Myocyte (in vitro differentiated cells): ENCODE measurements at regions not wholly inside any gene's neighbourhood (a gene's known extent, or its start where the extent isn't known, plus 50 kb on each side); places are given as distances from the start of the nearest gene placed in this dataset.
A peak's percentile ranks its signal among the peaks of the same experiment; 100 is the strongest.

Source experiments
- DNase-seq: peaks from one replicate; pipeline ENCODE4 v3.0.0-alpha.2; 2012; ENCODE audit warnings: low read depth

DNA sequence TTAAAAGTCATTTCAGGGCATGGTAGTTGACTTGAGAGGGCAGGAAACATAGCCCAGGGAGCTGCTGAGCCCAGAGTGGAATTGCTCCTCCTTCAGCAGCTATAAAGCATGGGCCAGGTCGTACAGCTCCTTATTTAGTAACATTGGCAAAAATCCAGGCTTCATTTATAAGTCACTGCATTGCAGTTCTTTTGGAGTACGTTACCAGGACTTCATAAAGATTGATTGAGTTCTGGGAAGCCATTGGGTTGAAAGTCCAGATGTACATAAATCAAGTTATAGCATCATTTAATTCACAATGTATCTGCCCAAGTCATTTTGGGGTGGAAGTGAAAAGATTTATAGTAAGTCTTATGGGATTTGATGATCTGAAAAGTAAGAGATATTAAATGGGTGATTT is 53.0 kb upstream of the ANKEF1 start:
- no peak for DNase-seq

DNA sequence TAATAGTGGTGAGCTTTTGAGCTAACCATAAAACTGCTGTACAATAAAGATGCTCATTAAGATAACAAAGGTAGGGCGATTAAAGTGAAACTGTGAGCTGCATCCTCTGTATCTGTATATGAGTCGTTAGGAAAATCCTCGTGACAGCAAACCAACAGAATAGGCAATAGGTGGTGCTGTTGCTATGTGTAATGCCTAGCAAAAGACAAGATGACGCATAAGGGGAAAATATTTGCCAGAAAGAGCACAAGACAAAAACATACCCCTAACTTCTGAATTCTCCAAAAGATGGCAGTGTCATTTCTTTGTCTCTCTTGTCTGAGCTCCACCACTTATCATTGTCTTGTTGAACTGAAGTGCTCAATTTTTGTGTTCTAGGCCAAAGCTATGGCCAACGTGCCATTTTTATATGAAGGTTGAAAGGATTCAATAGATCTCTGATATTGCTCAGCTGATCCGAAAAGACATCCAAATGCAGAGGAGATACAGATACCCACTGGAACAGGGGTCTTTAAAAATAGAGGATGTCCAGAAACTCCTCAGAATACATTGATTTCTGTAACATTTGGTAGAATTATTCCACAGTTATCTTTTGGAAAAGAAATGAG is 56.3 kb upstream of the ANKEF1 start:
- DNase-seq = peak; percentile 75

GRCh38 chr20:9977629-9978028 is 57.2 kb upstream of the ANKEF1 start:
- no peak for DNase-seq

GRCh38 chr20:9974324-9974723 is 60.5 kb upstream of the ANKEF1 start:
- no peak for DNase-seq

- DNase-seq = no peak
Observed at GRCh38 chr20:9971746-9972145, 63.0 kb upstream of the ANKEF1 start.

DNA sequence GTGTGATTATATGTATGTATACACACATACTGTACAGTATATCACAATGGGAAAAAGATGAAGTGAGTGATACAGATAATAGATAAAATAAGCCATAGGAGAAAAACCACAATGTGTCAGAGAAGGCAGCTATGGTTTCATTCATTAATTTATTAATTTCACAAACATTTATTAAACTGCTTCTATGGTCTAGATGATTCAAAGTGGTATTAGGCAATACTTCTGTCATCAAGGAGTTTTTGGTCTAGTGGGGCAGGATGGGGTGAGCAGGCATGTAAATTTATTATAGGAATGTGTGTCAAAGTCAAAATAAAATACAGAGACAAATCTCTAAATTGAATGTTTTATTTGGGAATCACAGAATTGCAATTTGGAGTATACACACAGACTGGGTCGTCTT is 65.2 kb upstream of the ANKEF1 start:
- DNase-seq = no peak

- no peak for DNase-seq
Observed at GRCh38 chr20:9968015-9968414, 66.8 kb upstream of the ANKEF1 start.

GRCh38 chr20:9966966-9967365 is 67.8 kb upstream of the ANKEF1 start:
- DNase-seq = peak; percentile 6

GRCh38 chr20:9963029-9963428 is 71.8 kb upstream of the ANKEF1 start:
- no peak for DNase-seq

DNA sequence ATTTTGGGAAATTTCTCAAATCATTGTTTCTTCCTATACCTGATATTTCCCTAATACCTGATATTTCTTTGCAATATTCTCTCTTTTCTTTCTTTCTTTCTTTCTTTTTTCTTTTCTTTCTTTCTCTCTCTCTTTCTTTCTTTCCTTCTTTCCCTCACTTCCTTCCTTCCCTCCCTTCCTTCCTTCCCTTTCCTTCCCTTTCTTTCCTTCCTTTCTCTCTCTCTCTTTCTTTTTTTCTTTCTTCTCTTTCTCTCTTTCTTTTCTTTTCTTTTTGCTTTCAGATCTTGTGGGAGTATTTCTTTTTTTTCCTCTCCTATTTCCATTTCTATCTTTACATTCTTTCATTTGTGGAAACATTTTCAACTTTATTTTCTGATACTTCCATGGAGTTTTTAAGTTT is 76.1 kb upstream of the ANKEF1 start:
- no peak for DNase-seq

- no peak for DNase-seq
Observed at GRCh38 chr20:9955646-9956045, 79.1 kb upstream of the ANKEF1 start.

DNA sequence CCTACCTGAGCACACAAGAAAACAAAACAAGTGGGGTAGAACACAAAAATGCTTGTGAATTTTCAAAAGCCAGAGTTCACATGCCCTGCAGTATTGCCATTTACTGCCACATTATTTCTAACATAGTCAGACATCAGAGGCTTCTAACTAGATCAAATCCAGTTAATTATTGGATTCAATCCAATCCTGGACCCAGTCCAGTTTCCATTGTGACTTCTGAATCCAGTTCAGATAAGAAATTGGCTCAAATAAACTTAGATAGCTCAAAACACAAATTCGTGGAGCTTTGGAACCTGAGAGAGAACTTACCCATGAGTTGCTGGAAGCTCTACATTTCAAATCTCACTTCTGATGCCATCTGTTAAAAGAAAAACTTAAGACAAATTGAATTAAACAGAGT is 85.2 kb upstream of the ANKEF1 start:
- DNase-seq = no peak

DNA sequence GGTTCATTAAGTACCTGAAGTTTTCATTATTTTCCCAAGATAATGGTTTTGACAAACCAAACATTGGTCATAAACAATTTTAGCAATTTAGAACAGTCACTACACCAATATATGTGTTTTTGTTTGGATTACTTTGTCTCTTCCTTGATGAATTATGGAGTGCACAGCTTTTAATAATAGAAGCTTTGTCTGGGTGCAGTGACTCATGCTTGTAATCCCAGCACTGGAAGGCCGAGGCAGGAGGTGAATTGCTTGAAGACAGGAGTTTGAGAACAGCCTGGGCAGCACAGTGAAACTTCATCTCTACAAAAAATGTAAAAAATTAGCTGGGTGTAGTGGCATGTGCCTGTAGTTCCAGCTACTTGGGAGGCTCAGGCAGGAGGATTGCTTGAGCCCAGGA is 89.4 kb upstream of the ANKEF1 start:
- peak; percentile 16 for DNase-seq

- DNase-seq = no peak
Observed at GRCh38 chr20:9942736-9943135, 92.1 kb upstream of the ANKEF1 start.

- DNase-seq = no peak
Observed at GRCh38 chr20:9940329-9940728, 94.5 kb upstream of the ANKEF1 start.

GRCh38 chr20:9939231-9939630 is 95.6 kb upstream of the ANKEF1 start:
- no peak for DNase-seq

DNA sequence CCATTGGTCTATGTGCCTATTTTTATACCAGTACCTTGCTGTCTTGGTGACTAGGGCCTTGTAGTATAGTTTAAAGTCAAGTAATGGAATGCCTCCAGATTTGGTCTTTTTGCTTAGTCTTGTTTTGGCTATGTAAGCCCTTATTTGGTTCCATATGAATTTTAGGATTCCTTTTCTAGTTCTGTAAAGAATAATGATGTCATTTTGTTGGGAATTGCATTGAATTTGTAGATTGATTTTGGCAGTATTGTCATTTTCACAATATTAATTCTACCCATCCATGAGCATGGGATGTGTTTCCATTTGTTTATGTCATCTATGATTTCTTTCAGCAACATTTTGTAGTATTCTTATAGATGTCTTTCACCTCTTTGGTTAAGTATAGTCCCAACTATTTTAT is 96.4 kb upstream of the PAK5 start:
- DNase-seq = no peak

- DNase-seq = no peak
Observed at GRCh38 chr20:9930142-9930541, 91.3 kb upstream of the PAK5 start.

GRCh38 chr20:9928955-9929354 is 90.1 kb upstream of the PAK5 start:
- no peak for DNase-seq

DNA sequence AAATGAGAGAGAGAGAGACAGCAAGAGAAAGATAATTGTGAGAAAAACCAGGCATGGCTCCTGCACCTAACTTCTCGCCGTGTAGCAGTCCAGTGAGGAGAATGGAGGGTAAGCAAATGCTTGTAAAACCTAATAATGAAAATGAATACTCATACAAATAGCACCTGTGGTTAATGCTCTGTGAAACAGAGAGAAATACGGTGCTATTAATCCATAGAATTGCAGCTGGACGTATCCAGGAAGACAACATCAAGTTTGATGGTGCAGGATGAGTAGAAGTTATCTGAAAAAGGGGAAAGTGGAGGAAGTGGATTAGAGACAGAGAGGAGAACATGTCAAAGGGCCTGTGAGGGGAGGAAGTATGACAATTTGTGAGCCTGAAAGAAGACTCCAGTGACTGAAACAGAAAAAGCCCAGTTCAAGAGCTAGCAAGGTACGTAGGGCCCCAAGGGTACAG is 89.4 kb upstream of the PAK5 start:
- no peak for DNase-seq

- DNase-seq = no peak
Observed at GRCh38 chr20:9927224-9927623, 88.3 kb upstream of the PAK5 start.

GRCh38 chr20:9926476-9926875 is 87.6 kb upstream of the PAK5 start:
- no peak for DNase-seq

DNA sequence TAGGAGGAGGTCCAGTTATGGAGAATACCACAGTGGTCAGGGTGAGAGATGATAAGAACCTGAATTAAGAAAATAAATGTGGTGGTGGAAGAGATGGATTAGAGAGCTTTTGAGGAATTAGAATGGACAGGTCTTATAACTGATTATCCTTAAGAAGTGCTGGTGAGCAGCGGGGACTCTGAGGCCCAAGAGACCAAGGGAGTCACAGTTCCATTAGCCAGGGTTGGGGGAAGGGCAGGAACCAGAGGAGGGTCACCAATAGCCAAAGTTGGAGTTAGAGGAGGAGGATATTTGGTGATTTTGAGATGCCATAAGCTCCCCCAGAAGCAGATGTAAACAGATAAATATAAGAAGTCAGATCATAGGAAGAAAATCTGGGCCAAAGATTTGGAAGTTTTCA is 87.1 kb upstream of the PAK5 start:
- no peak for DNase-seq

- DNase-seq = no peak
Observed at GRCh38 chr20:9923648-9924047, 84.8 kb upstream of the PAK5 start.
